C4-2B (cell line): ENCODE measurements at regions not wholly inside any gene's neighbourhood (a gene's known extent, or its start where the extent isn't known, plus 50 kb on each side); places are given as distances from the start of the nearest gene placed in this dataset.
A peak's percentile ranks its signal among the peaks of the same experiment; 100 is the strongest.

Experiments
- ZFX ChIP-seq: fragments of 450-650 bp; IDR thresholded peaks from 2 replicates; pipeline ENCODE4 v1.6.1; 2017
- TF ChIP-seq, protein P1 (sequence below): fragments of 450-650 bp; conservative IDR thresholded peaks from 2 replicates; pipeline ENCODE4 v1.5.1; 2017; ENCODE audit warnings: mild to moderate bottlenecking

DNA sequence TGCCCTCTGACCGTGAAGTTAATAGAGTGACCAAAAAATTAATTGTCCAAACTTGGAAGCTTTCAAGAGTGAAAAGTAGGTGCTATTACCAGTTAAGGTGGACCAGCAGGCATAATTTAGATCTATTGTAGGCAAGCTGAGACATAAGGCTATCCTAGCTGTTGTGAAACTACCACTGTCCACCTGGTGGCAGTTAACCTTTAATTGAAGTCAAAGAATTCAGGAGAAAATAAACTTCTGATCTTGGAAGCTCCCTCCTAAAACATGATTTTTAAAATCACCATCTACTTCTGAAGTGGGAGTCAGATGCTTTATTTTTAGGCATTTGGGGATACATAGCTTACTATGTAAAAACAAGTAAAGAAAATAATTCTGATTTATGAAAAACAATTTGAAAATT, 636.3 kb upstream of the HTR2C start:
- TF ChIP-seq, protein P1, sequence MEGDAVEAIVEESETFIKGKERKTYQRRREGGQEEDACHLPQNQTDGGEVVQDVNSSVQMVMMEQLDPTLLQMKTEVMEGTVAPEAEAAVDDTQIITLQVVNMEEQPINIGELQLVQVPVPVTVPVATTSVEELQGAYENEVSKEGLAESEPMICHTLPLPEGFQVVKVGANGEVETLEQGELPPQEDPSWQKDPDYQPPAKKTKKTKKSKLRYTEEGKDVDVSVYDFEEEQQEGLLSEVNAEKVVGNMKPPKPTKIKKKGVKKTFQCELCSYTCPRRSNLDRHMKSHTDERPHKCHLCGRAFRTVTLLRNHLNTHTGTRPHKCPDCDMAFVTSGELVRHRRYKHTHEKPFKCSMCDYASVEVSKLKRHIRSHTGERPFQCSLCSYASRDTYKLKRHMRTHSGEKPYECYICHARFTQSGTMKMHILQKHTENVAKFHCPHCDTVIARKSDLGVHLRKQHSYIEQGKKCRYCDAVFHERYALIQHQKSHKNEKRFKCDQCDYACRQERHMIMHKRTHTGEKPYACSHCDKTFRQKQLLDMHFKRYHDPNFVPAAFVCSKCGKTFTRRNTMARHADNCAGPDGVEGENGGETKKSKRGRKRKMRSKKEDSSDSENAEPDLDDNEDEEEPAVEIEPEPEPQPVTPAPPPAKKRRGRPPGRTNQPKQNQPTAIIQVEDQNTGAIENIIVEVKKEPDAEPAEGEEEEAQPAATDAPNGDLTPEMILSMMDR = peak; percentile 42
- TF ChIP-seq ZFX = no peak
